Osteoblast (primary cell): ENCODE measurements at regions not wholly inside any gene's neighbourhood (a gene's known extent, or its start where the extent isn't known, plus 50 kb on each side); places are given as distances from the start of the nearest gene placed in this dataset.
"Not testable (repeated sequence)": the region's sequence is repeated elsewhere in the genome, so short reads cannot be mapped to it uniquely, and the experiment has no call there.

Experiments used
- DNase-seq: peaks from one replicate; pipeline ENCODE4 v3.0.0; 2011; ENCODE audit warnings: low spot score, mixed read lengths; ENCODE audit not compliant: insufficient read length; ENCODE audit errors: missing footprints
- H2AFZ ChIP-seq: 2 replicates; pipeline ENCODE4 v1.6.0; 2011; ENCODE audit warnings: mild to moderate bottlenecking, low read length
- H3K27ac ChIP-seq: 2 replicates; pipeline ENCODE4 v1.5.1; 2011; ENCODE audit warnings: mild to moderate bottlenecking, low read depth, low read length, moderate library complexity
- H3K27me3 ChIP-seq: 2 replicates; pipeline ENCODE4 v1.6.0; 2012; ENCODE audit warnings: mild to moderate bottlenecking, control low read depth, inconsistent platforms, low read length, moderate library complexity; ENCODE audit not compliant: insufficient read depth
- H3K36me3 ChIP-seq: 2 replicates; pipeline ENCODE4 v1.5.1; 2011; ENCODE audit warnings: mild to moderate bottlenecking, low read length, control low read depth, moderate library complexity; ENCODE audit not compliant: insufficient read depth
- H3K4me1 ChIP-seq: 2 replicates; pipeline ENCODE4 v1.5.1; 2011; ENCODE audit warnings: mild to moderate bottlenecking, low read length, control low read depth, moderate library complexity; ENCODE audit not compliant: insufficient read depth
- H3K4me2 ChIP-seq: 2 replicates; pipeline ENCODE4 v1.6.0; 2011; ENCODE audit warnings: mild to moderate bottlenecking, low read length; ENCODE audit not compliant: insufficient read depth
- H3K4me3 ChIP-seq: fragments of 200-600 bp; sonication (generic); 3 replicates; pipeline ENCODE4 v1.5.1; 2012; ENCODE audit warnings: mild to moderate bottlenecking, low read length, inconsistent platforms; ENCODE audit not compliant: insufficient read depth
- H3K79me2 ChIP-seq: 2 replicates; pipeline ENCODE4 v1.6.0; 2012; ENCODE audit warnings: mild to moderate bottlenecking, low read length, control low read depth, inconsistent platforms; ENCODE audit not compliant: insufficient read depth
- H3K9me3 ChIP-seq: 2 replicates; pipeline ENCODE4 v1.5.1; 2011; ENCODE audit warnings: low read depth, low read length, control low read depth
- H4K20me1 ChIP-seq: 2 replicates; pipeline ENCODE4 v1.6.0; 2012; ENCODE audit warnings: mild to moderate bottlenecking, low read length, control low read depth; ENCODE audit not compliant: insufficient read depth
- TF ChIP-seq, protein P1 (sequence below): IDR thresholded peaks from 2 replicates; pipeline ENCODE4 v1.5.1; 2011; ENCODE audit warnings: mild to moderate bottlenecking, low read depth, low read length, moderate library complexity; ENCODE audit errors: extremely low read depth

- H4K20me1 ChIP-seq: no peaks in the 10 kb centered on the region
- H3K4me1 ChIP-seq: no peaks in the 10 kb centered on the region
- H3K27me3 ChIP-seq: no peaks in the 10 kb centered on the region
- H3K4me3 ChIP-seq: no peak overlapping the region
- H3K27ac ChIP-seq: no peak overlapping the region
- no peak overlapping the region for H2AFZ ChIP-seq
- H3K36me3 ChIP-seq: no peaks in the 10 kb centered on the region
- no peak overlapping the region for H3K4me2 ChIP-seq
- no peak for DNase-seq
- H3K79me2 ChIP-seq: no peaks in the 10 kb centered on the region
- H3K9me3 ChIP-seq: no peaks in the 10 kb centered on the region
- TF ChIP-seq, protein P1, sequence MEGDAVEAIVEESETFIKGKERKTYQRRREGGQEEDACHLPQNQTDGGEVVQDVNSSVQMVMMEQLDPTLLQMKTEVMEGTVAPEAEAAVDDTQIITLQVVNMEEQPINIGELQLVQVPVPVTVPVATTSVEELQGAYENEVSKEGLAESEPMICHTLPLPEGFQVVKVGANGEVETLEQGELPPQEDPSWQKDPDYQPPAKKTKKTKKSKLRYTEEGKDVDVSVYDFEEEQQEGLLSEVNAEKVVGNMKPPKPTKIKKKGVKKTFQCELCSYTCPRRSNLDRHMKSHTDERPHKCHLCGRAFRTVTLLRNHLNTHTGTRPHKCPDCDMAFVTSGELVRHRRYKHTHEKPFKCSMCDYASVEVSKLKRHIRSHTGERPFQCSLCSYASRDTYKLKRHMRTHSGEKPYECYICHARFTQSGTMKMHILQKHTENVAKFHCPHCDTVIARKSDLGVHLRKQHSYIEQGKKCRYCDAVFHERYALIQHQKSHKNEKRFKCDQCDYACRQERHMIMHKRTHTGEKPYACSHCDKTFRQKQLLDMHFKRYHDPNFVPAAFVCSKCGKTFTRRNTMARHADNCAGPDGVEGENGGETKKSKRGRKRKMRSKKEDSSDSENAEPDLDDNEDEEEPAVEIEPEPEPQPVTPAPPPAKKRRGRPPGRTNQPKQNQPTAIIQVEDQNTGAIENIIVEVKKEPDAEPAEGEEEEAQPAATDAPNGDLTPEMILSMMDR: no peak
Observed at GRCh38 chr3:25844891-25845290, 55.0 kb downstream of the OXSM start.

GRCh38 chr3:25846282-25846681 lies 56.4 kb downstream of the OXSM start:
- Histone ChIP-seq H4K20me1 (no peaks in the 10 kb centered on the region), H3K4me3 (no peak overlapping the region), H3K79me2 (no peaks in the 10 kb centered on the region), H3K4me1 (no peaks in the 10 kb centered on the region), H3K36me3 (no peaks in the 10 kb centered on the region), H3K9me3 (no peaks in the 10 kb centered on the region), H3K4me2 (no peak overlapping the region), H2AFZ (no peak overlapping the region), H3K27me3 (no peaks in the 10 kb centered on the region), H3K27ac (no peak overlapping the region)
- no peak for DNase-seq
- TF ChIP-seq, protein P1: no peak

DNA sequence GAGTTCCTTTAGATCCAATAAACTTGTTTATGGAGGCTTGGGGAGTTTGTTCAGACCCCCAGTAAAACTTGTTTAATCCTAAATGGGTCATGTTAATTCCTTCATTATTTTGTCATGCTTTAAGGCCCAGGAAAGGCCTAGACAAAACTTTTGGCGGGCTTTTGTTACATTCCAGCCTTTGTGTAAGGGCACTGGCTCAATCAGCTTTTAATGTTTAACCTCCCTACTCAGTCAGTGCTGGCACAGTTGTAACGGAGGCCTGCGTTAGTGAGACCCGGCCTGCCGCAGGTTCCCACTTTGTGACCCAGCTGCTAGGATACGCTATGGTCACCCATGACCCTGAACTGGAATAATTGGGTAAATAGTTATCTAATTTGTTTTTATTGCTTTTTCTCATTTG lies 59.2 kb downstream of the OXSM start:
- Histone ChIP-seq H3K9me3 (no peaks in the 10 kb centered on the region), H3K27me3 (no peaks in the 10 kb centered on the region), H4K20me1 (no peaks in the 10 kb centered on the region), H3K27ac (no peak overlapping the region), H3K4me1 (peaks cover 2% of the 10 kb centered on the region), H3K4me2 (no peak overlapping the region), H3K4me3 (no peak overlapping the region), H3K79me2 (no peaks in the 10 kb centered on the region), H3K36me3 (no peaks in the 10 kb centered on the region), H2AFZ (no peak overlapping the region)
- DNase-seq: no peak
- TF ChIP-seq, protein P1: no peak

DNA sequence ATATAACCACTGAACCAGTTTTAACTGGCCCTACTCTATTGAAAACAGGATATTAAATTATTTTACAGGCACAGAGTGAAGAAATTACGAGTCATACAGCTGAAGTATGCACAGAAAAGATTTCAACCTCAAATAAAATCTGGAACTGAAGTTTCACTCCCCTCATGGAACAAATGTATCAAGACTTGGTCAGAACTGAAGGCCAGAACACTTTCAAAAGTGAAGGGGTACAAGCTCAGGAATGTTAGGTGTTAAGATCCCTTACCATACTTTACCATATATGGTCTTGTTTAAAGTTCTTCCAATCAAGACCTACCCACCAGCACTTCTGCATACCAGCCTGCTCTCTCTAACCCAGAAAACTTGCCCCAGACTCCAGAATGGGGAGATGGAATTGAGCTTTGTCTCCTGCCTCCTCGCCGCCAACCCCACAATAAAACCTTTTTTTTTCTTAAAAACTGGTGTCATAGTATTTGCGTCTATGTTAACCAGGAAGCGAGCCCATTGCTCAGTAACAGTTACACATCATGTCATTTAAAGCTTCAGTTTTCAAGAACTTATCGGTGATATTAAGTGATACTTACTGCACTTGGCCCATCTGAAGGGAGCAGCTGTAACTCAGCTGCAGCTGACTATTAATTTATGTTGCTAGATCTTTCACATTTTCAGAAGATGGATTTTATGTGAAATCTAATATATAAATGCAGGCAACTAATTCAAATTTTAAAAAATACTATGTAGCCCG lies 59.9 kb downstream of the OXSM start:
- Histone ChIP-seq H3K36me3 (no peaks in the 10 kb centered on the region), H3K4me2 (no peak overlapping the region), H2AFZ (no peak overlapping the region), H3K9me3 (no peaks in the 10 kb centered on the region), H3K79me2 (no peaks in the 10 kb centered on the region), H3K4me3 (no peak overlapping the region), H3K27ac (no peak overlapping the region), H4K20me1 (no peaks in the 10 kb centered on the region), H3K27me3 (no peaks in the 10 kb centered on the region), H3K4me1 (peaks cover 9% of the 10 kb centered on the region)
- TF ChIP-seq, protein P1: no peak
- DNase-seq: no peak

DNA sequence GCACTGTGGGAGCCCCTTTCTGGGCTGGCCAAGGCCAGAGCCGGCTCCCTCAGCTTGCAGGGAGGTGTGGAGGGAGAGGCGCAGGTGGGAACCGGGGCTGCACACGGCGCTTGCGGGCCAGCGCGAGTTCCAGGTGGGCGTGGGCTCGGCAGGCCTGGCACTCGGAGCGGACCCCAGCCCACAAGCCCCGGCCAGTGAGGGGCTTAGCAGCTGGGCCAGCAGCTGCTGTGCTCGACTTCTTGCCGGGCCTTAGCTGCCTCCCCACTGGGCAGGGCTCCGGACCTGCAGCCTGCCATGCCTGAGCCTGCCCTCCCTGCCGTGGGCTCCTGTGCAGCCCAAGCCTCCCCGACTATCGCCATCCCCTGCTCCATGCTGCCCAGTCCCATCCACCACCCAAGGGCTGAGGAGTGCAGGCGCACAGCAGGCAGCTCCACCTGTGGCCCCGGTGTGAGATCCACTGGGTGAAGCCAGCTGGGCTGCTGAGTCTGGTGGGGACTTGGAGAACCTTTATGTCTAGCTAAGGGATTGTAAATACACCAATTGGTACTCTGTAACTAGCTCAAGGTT lies 61.9 kb downstream of the OXSM start:
- not testable (repeated sequence) for H3K27me3 ChIP-seq, H3K36me3 ChIP-seq, H3K79me2 ChIP-seq, H3K4me2 ChIP-seq, H4K20me1 ChIP-seq, H3K9me3 ChIP-seq, H3K27ac ChIP-seq, DNase-seq, H2AFZ ChIP-seq, H3K4me3 ChIP-seq
- peaks cover 12% of the 10 kb centered on the region for H3K4me1 ChIP-seq
